Trophoblast cell (in vitro differentiated cells and primary cell): ENCODE measurements at regions not wholly inside any gene's neighbourhood (a gene's known extent, or its start where the extent isn't known, plus 50 kb on each side); places are given as distances from the start of the nearest gene placed in this dataset.
"Not testable (repeated sequence)": the region's sequence is repeated elsewhere in the genome, so short reads cannot be mapped to it uniquely, and the experiment has no call there.

Experiments used
- DNase-seq, 2 donors: peaks; one replicate each; pipeline ENCODE4 v3.0.0-alpha.2; 2016
- H2AFZ ChIP-seq: 2 replicates; pipeline ENCODE4 v1.6.1; 2013; ENCODE audit warnings: low read length, moderate library complexity, mild to moderate bottlenecking; ENCODE audit not compliant: insufficient read depth, poor library complexity
- H2AK5ac ChIP-seq: 2 replicates; pipeline ENCODE4 v1.6.1; 2013; ENCODE audit warnings: mild to moderate bottlenecking, low read length
- H2BK120ac ChIP-seq: 2 replicates; pipeline ENCODE4 v1.6.1; 2013; ENCODE audit warnings: low read length, mild to moderate bottlenecking, moderate library complexity; ENCODE audit not compliant: insufficient read depth, poor library complexity
- H2BK12ac ChIP-seq: 2 replicates; pipeline ENCODE4 v1.6.1; 2013; ENCODE audit warnings: mild to moderate bottlenecking, low read length, moderate library complexity
- H2BK5ac ChIP-seq: 2 replicates; pipeline ENCODE4 v1.6.1; 2013; ENCODE audit warnings: low read length, low read depth, moderate library complexity, mild to moderate bottlenecking; ENCODE audit not compliant: poor library complexity
- H3K14ac ChIP-seq: 2 replicates; pipeline ENCODE4 v1.6.1; 2013; ENCODE audit warnings: mild to moderate bottlenecking, low read length
- H3K18ac ChIP-seq: 2 replicates; pipeline ENCODE4 v1.6.1; 2013; ENCODE audit warnings: mild to moderate bottlenecking, low read length
- H3K23ac ChIP-seq: 2 replicates; pipeline ENCODE4 v1.6.1; 2013; ENCODE audit warnings: low read length
- H3K27ac ChIP-seq: 2 replicates; pipeline ENCODE4 v1.5.1; 2013; ENCODE audit warnings: low read depth, mild to moderate bottlenecking, inconsistent platforms, low read length, moderate library complexity
- H3K27me3 ChIP-seq: 2 replicates; pipeline ENCODE4 v1.6.1; 2013; ENCODE audit warnings: inconsistent platforms, mild to moderate bottlenecking, low read length, moderate library complexity; ENCODE audit not compliant: insufficient read depth
- H3K36me3 ChIP-seq, 2 experiments: 1 replicate in 1 of 2; 2 replicates in 1 of 2; pipeline ENCODE4 v1.6.1; 2013; ENCODE audit warnings: low read length in 2 of 2, mild to moderate bottlenecking in 2 of 2, moderate library complexity in 1 of 2; ENCODE audit not compliant: insufficient read depth in 2 of 2, control insufficient read depth in 1 of 2
- H3K4ac ChIP-seq: 2 replicates; pipeline ENCODE4 v1.6.1; 2013; ENCODE audit warnings: low read depth, mild to moderate bottlenecking, low read length, moderate library complexity
- H3K4me1 ChIP-seq, 2 experiments: 1 replicate in 1 of 2; 2 replicates in 1 of 2; pipeline ENCODE4 v1.6.1; 2013; ENCODE audit warnings: low read length in 2 of 2, mild to moderate bottlenecking in 2 of 2, moderate library complexity in 1 of 2; ENCODE audit not compliant: insufficient read depth in 2 of 2, control insufficient read depth in 1 of 2
- H3K4me2 ChIP-seq: 2 replicates; pipeline ENCODE4 v1.6.1; 2013; ENCODE audit warnings: inconsistent platforms, mild to moderate bottlenecking, low read length, moderate library complexity
- H3K4me3 ChIP-seq: 2 replicates; pipeline ENCODE4 v1.5.1; 2013; ENCODE audit warnings: mild to moderate bottlenecking, low read depth, low read length, inconsistent platforms
- H3K79me1 ChIP-seq: one replicate; pipeline ENCODE4 v1.6.1; 2013; ENCODE audit warnings: low read length
- H3K79me2 ChIP-seq: 2 replicates; pipeline ENCODE4 v1.6.1; 2013; ENCODE audit warnings: low read length, mild to moderate bottlenecking; ENCODE audit not compliant: control insufficient read depth, insufficient read depth, poor library complexity
- H3K9ac ChIP-seq: 2 replicates; pipeline ENCODE4 v1.6.1; 2013; ENCODE audit warnings: mild to moderate bottlenecking, low read length
- H3K9me3 ChIP-seq: 2 replicates; pipeline ENCODE4 v1.6.1; 2013; ENCODE audit warnings: low read depth, mild to moderate bottlenecking, control low read depth, inconsistent platforms, low read length; ENCODE audit not compliant: insufficient read depth
- H4K12ac ChIP-seq: 2 replicates; pipeline ENCODE4 v1.6.1; 2013; ENCODE audit warnings: low read depth, mild to moderate bottlenecking, low read length, moderate library complexity
- H4K8ac ChIP-seq: 2 replicates; pipeline ENCODE4 v1.6.1; 2013; ENCODE audit warnings: low read depth, mild to moderate bottlenecking, low read length, moderate library complexity
- H4K91ac ChIP-seq: one replicate; pipeline ENCODE4 v1.6.1; 2013; ENCODE audit warnings: low read depth, mild to moderate bottlenecking, low read length, moderate library complexity
- WGBS: extraction: QIAGEN DNeasy Blood & Tissue Kit; methylation state at CpG from one replicate; pipeline ENCODE4 v1.1.7; 2013; ENCODE audit warnings: missing lambda C conversion rate; ENCODE audit not compliant: insufficient read length, insufficient coverage; ENCODE audit errors: extremely low coverage; 5-methylcytosine and 5-hydroxymethylcytosine counted together

GRCh38 chr4:60400593-60400992 lies 799.5 kb upstream of the ADGRL3 start:
- Histone ChIP-seq H2BK12ac (no peak overlapping the region), H3K14ac (no peak overlapping the region), H3K9ac (no peak overlapping the region), H4K12ac (no peak overlapping the region), H4K91ac (no peak overlapping the region), H3K4me1 (no peaks in the 10 kb centered on the region), H2BK5ac (no peak overlapping the region), H3K27ac (no peak overlapping the region), H3K4ac (no peak overlapping the region), H3K18ac (no peak overlapping the region), H3K4me2 (no peak overlapping the region), H2AK5ac (no peak overlapping the region), H4K8ac (no peak overlapping the region), H3K9me3 (no peaks in the 10 kb centered on the region), H3K79me1 (no peaks in the 10 kb centered on the region), H3K27me3 (no peaks in the 10 kb centered on the region), H3K23ac (no peak overlapping the region), H3K36me3 (no peaks in the 10 kb centered on the region), H2BK120ac (no peak overlapping the region), H3K79me2 (no peaks in the 10 kb centered on the region), H3K4me3 (no peak overlapping the region), H2AFZ (no peak overlapping the region)
- WGBS: no CpG with 5 or more reads among the region's 2 CpGs
- DNase-seq: no peak

- H3K9me3 ChIP-seq: no peaks in the 10 kb centered on the region
- no peak overlapping the region for H3K27ac ChIP-seq
- H2AK5ac ChIP-seq: no peak overlapping the region
- no peak overlapping the region for H2BK120ac ChIP-seq
- no peak for DNase-seq
- H3K79me1 ChIP-seq: no peaks in the 10 kb centered on the region
- no CpG with 5 or more reads among the region's 1 CpG for WGBS
- no peaks in the 10 kb centered on the region for H3K4me1 ChIP-seq
- no peaks in the 10 kb centered on the region for H3K36me3 ChIP-seq
- H4K12ac ChIP-seq: no peak overlapping the region
- no peak overlapping the region for H3K9ac ChIP-seq
- no peak overlapping the region for H3K4me3 ChIP-seq
- no peaks in the 10 kb centered on the region for H3K27me3 ChIP-seq
- no peaks in the 10 kb centered on the region for H3K79me2 ChIP-seq
- H3K23ac ChIP-seq: no peak overlapping the region
- H2BK5ac ChIP-seq: no peak overlapping the region
- no peak overlapping the region for H3K4me2 ChIP-seq
- no peak overlapping the region for H3K4ac ChIP-seq
- H4K8ac ChIP-seq: no peak overlapping the region
- no peak overlapping the region for H2AFZ ChIP-seq
- H2BK12ac ChIP-seq: no peak overlapping the region
- H3K14ac ChIP-seq: no peak overlapping the region
- H3K18ac ChIP-seq: no peak overlapping the region
- H4K91ac ChIP-seq: no peak overlapping the region
Measured at GRCh38 chr4:60404027-60404426, 796.1 kb upstream of the ADGRL3 start.

GRCh38 chr4:60422439-60422838 lies 777.7 kb upstream of the ADGRL3 start:
- H3K4me2 ChIP-seq: no peak overlapping the region
- no peaks in the 10 kb centered on the region for H3K79me2 ChIP-seq
- DNase-seq: no peak
- no CpG with 5 or more reads among the region's 4 CpGs for WGBS
- no peak overlapping the region for H3K18ac ChIP-seq
- H4K12ac ChIP-seq: no peak overlapping the region
- H3K79me1 ChIP-seq: no peaks in the 10 kb centered on the region
- no peak overlapping the region for H2AFZ ChIP-seq
- H2BK5ac ChIP-seq: no peak overlapping the region
- H3K4ac ChIP-seq: no peak overlapping the region
- no peaks in the 10 kb centered on the region for H3K9me3 ChIP-seq
- no peak overlapping the region for H4K8ac ChIP-seq
- H4K91ac ChIP-seq: no peak overlapping the region
- no peaks in the 10 kb centered on the region for H3K4me1 ChIP-seq
- no peak overlapping the region for H3K27ac ChIP-seq
- no peak overlapping the region for H2BK12ac ChIP-seq
- no peak overlapping the region for H2AK5ac ChIP-seq
- H3K14ac ChIP-seq: no peak overlapping the region
- H3K9ac ChIP-seq: no peak overlapping the region
- no peak overlapping the region for H3K4me3 ChIP-seq
- H3K23ac ChIP-seq: no peak overlapping the region
- no peak overlapping the region for H2BK120ac ChIP-seq
- no peaks in the 10 kb centered on the region for H3K36me3 ChIP-seq
- H3K27me3 ChIP-seq: no peaks in the 10 kb centered on the region

- not testable (repeated sequence) for H2BK5ac ChIP-seq, H3K9me3 ChIP-seq, H3K9ac ChIP-seq, H3K23ac ChIP-seq, DNase-seq, H2BK12ac ChIP-seq, H3K14ac ChIP-seq, H3K18ac ChIP-seq, H2BK120ac ChIP-seq, H2AK5ac ChIP-seq, H3K79me1 ChIP-seq, H4K12ac ChIP-seq, H3K4me1 ChIP-seq, H3K4me3 ChIP-seq, H3K27ac ChIP-seq, H3K36me3 ChIP-seq, H2AFZ ChIP-seq, H3K4me2 ChIP-seq, H4K91ac ChIP-seq, H3K4ac ChIP-seq, H3K79me2 ChIP-seq, H3K27me3 ChIP-seq, H4K8ac ChIP-seq
Measured at GRCh38 chr4:60423573-60424184, 776.4 kb upstream of the ADGRL3 start.
